ENCODE measurements at regions not wholly inside any gene's neighbourhood (a gene's known extent, or its start where the extent isn't known, plus 50 kb on each side); places are given as distances from the start of the nearest gene placed in this dataset.

- intact Hi-C loops (cut with micrococcal nuclease; ENCODE audit: unreplicated experiment), result no loop called here
- no peak overlapping the region for H3K4me3 Mint-ChIP-seq (ENCODE audit: low read depth, unreplicated experiment)
- CTCF ChIA-PET, result no interaction called here
- H3K27ac Mint-ChIP-seq (ENCODE audit: unreplicated experiment), result no peak overlapping the region
- H3K36me3 Mint-ChIP-seq (ENCODE audit: insufficient read depth, unreplicated experiment), result no peaks in the 10 kb centered on the region
- H3K27me3 Mint-ChIP-seq (ENCODE audit: unreplicated experiment), result no peaks in the 10 kb centered on the region
- BruUV-seq (replicated peaks), result no TSS peak
- H3K9me3 Mint-ChIP-seq (ENCODE audit: low read depth, unreplicated experiment), result peaks cover 5% of the 10 kb centered on the region
- no peak for DNase-seq
- no peak for TF ChIP-seq CTCF (IDR thresholded peaks at IDR 0.05; ENCODE audit: unreplicated experiment)
- no peaks in the 10 kb centered on the region for H3K4me1 Mint-ChIP-seq (ENCODE audit: low read depth, unreplicated experiment)
Measured at GRCh38 chr2:16361261-16361995, 304.2 kb downstream of the CYRIA start.

- intact Hi-C loops (cut with micrococcal nuclease; ENCODE audit: unreplicated experiment), result no loop called here
- TF ChIP-seq CTCF (IDR thresholded peaks at IDR 0.05; ENCODE audit: unreplicated experiment), result no peak
- DNase-seq, result no peak
- H3K4me3 Mint-ChIP-seq (ENCODE audit: low read depth, unreplicated experiment), result no peak overlapping the region
- CTCF ChIA-PET, result no interaction called here
- no peaks in the 10 kb centered on the region for H3K4me1 Mint-ChIP-seq (ENCODE audit: low read depth, unreplicated experiment)
- H3K9me3 Mint-ChIP-seq (ENCODE audit: low read depth, unreplicated experiment), result peaks cover 8% of the 10 kb centered on the region
- H3K27me3 Mint-ChIP-seq (ENCODE audit: unreplicated experiment), result no peaks in the 10 kb centered on the region
- H3K36me3 Mint-ChIP-seq (ENCODE audit: insufficient read depth, unreplicated experiment), result no peaks in the 10 kb centered on the region
- no TSS peak for BruUV-seq (replicated peaks)
- no peak overlapping the region for H3K27ac Mint-ChIP-seq (ENCODE audit: unreplicated experiment)
Measured at GRCh38 chr2:16359961-16360360, 305.7 kb downstream of the CYRIA start.

- H3K4me3 Mint-ChIP-seq (ENCODE audit: low read depth, unreplicated experiment), result no peak overlapping the region
- intact Hi-C loops (cut with micrococcal nuclease; ENCODE audit: unreplicated experiment), result no loop called here
- no peak for DNase-seq
- CTCF ChIA-PET, result no interaction called here
- no peak for TF ChIP-seq CTCF (IDR thresholded peaks at IDR 0.05; ENCODE audit: unreplicated experiment)
- no peaks in the 10 kb centered on the region for H3K4me1 Mint-ChIP-seq (ENCODE audit: low read depth, unreplicated experiment)
- H3K9me3 Mint-ChIP-seq (ENCODE audit: low read depth, unreplicated experiment), result peaks cover 11% of the 10 kb centered on the region
- H3K27ac Mint-ChIP-seq (ENCODE audit: unreplicated experiment), result no peak overlapping the region
- no peaks in the 10 kb centered on the region for H3K36me3 Mint-ChIP-seq (ENCODE audit: insufficient read depth, unreplicated experiment)
- no peaks in the 10 kb centered on the region for H3K27me3 Mint-ChIP-seq (ENCODE audit: unreplicated experiment)
- no TSS peak for BruUV-seq (replicated peaks)
Measured at GRCh38 chr2:16357188-16357587, 308.4 kb downstream of the CYRIA start.

- no peak for TF ChIP-seq CTCF (IDR thresholded peaks at IDR 0.05; ENCODE audit: unreplicated experiment)
- CTCF ChIA-PET, result no interaction called here
- H3K9me3 Mint-ChIP-seq (ENCODE audit: low read depth, unreplicated experiment), result peaks cover 20% of the 10 kb centered on the region
- no peaks in the 10 kb centered on the region for H3K27me3 Mint-ChIP-seq (ENCODE audit: unreplicated experiment)
- no peak overlapping the region for H3K4me3 Mint-ChIP-seq (ENCODE audit: low read depth, unreplicated experiment)
- DNase-seq, result no peak
- BruUV-seq (replicated peaks), result no TSS peak
- no peak overlapping the region for H3K27ac Mint-ChIP-seq (ENCODE audit: unreplicated experiment)
- H3K4me1 Mint-ChIP-seq (ENCODE audit: low read depth, unreplicated experiment), result no peaks in the 10 kb centered on the region
- intact Hi-C loops (cut with micrococcal nuclease; ENCODE audit: unreplicated experiment), result no loop called here
- no peaks in the 10 kb centered on the region for H3K36me3 Mint-ChIP-seq (ENCODE audit: insufficient read depth, unreplicated experiment)
Measured at GRCh38 chr2:16351541-16351940, 314.1 kb downstream of the CYRIA start.

Measured in Calu3 (cell line).